Breast epithelium (tissue), 3 donors: ENCODE measurements at regions not wholly inside any gene's neighbourhood (a gene's known extent, or its start where the extent isn't known, plus 50 kb on each side); places are given as distances from the start of the nearest gene placed in this dataset.

Experiments
- POLR2A ChIP-seq: fragments of 450-650 bp; IDR thresholded peaks from one replicate; pipeline ENCODE4 v1.6.1; 2016; ENCODE audit warnings: antibody characterized with exemption, mild to moderate bottlenecking, moderate library complexity
- POLR2AphosphoS5 ChIP-seq, 3 donors: sonication (generic); formaldehyde crosslinking; IDR thresholded peaks; one replicate each; pipeline ENCODE4 v1.6.1; 2017; ENCODE audit warnings: antibody characterized with exemption in 3 of 3
- TF ChIP-seq, protein P1 (sequence below), 3 donors: fragments of 450-650 bp; IDR thresholded peaks; one replicate each; pipeline ENCODE4 v1.5.1; 2016 to 2017; ENCODE audit warnings: antibody characterized with exemption in 3 of 3, mild to moderate bottlenecking in 3 of 3, moderate library complexity in 3 of 3

DNA sequence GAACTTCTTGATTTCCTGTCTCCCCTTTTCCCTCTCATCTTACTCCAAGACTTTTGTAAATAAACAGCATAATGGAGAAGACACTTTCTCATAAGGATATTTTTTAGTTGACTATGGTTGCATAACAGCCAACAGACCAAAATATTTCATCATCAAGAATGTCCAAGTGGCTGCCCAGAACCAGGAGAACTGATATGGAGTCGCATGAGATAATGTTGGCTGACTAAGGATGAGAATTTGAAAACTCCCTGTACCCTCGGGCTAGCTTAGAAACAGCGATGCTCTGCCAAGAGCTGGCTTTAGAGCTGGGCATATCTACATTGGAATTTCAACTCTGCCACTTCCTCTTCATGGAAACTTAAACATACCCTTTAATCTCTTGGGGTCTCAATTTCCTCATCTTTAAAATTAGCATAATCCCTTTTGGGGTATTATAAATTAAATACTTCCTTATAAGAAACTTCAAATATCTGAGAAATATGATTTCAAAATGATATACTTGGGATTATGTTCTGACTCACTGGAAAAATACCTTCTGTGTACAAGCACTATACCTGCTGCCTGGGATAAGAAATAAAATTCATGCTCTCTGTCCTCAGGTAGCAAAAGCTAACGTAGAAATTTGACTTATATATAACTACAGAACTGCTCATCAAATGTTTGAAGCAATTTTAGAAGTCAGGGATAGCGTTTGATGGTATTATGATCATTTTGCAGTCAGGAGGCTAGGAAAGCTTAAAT lies 777.3 kb downstream of the LTN1 start:
- TF ChIP-seq, protein P1, sequence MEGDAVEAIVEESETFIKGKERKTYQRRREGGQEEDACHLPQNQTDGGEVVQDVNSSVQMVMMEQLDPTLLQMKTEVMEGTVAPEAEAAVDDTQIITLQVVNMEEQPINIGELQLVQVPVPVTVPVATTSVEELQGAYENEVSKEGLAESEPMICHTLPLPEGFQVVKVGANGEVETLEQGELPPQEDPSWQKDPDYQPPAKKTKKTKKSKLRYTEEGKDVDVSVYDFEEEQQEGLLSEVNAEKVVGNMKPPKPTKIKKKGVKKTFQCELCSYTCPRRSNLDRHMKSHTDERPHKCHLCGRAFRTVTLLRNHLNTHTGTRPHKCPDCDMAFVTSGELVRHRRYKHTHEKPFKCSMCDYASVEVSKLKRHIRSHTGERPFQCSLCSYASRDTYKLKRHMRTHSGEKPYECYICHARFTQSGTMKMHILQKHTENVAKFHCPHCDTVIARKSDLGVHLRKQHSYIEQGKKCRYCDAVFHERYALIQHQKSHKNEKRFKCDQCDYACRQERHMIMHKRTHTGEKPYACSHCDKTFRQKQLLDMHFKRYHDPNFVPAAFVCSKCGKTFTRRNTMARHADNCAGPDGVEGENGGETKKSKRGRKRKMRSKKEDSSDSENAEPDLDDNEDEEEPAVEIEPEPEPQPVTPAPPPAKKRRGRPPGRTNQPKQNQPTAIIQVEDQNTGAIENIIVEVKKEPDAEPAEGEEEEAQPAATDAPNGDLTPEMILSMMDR (IDR thresholded peaks at IDR 0.05) = no peak
- no peak for TF ChIP-seq POLR2A
- TF ChIP-seq POLR2AphosphoS5 (IDR thresholded peaks at IDR 0.05) = peak in 1 of 3 donors; percentile 67
